ENCODE measurements at regions not wholly inside any gene's neighbourhood (a gene's known extent, or its start where the extent isn't known, plus 50 kb on each side); places are given as distances from the start of the nearest gene placed in this dataset.
A peak's percentile ranks its signal among the peaks of the same experiment; 100 is the strongest.

DNA sequence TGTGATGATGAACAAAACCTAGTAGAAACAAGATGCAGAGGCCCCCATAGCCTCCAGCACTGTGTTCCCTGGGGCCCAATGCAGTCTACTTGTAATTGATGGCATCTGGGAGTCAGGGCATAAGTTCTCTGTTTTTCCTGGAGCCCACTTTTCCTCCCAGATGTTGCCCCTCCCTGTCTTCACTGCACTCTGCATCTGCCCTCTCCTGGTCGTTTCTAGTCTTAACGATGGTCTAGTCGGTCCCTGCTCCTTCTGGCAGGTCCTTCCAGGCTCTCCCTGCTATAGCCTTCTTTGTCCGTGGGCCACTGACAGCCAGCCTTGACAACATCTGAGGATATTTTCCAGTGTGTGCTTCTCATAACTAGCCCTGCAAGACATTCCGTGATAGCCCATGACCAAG, 208.3 kb downstream of the GXYLT1 start:
- H3K36me3 ChIP-seq (ENCODE audit: insufficient read depth, low read length) = no peaks in the 10 kb centered on the region
- no peak overlapping the region for H3K9ac ChIP-seq (ENCODE audit: low read depth, low read length)
- no peak overlapping the region for H3K4me3 ChIP-seq (ENCODE audit: low read length)
- H3K27ac ChIP-seq (ENCODE audit: low read depth, low read length) = no peak overlapping the region
- peaks cover 50% of the 10 kb centered on the region for H3K27me3 ChIP-seq (ENCODE audit: insufficient read depth, low read length)
- peaks cover 4% of the 10 kb centered on the region for H3K9me3 ChIP-seq (ENCODE audit: insufficient read depth, low read depth, low read length)
- peaks cover 9% of the 10 kb centered on the region; the same call in 1 of the 2 replicates for H3K4me1 ChIP-seq (ENCODE audit: insufficient read depth, low read length)
- 88% methylated on average over 5 of the region's 5 CpGs for WGBS

DNA sequence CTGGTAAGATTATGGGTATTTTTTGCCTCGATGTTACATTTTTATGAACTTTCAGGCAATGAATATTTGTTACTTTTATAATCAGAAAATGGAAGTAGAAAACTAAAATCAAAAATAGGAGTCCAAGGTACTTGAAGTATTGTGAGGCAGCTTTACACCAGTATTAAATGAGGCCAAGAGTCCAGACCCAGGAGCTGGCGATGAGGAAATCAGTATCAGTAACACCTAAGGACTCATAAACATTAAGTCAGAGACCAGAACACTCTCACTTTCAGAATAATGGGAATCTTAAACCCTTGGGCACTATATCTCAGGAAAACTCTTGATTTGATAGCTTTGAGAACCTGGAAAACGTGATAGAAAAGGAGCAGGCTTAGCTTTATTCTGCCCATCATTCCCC, 208.8 kb downstream of the GXYLT1 start:
- Histone ChIP-seq H3K4me1 (ENCODE audit: insufficient read depth, low read length) (peaks cover 9% of the 10 kb centered on the region; the same call in 1 of the 2 replicates), H3K27ac (ENCODE audit: low read depth, low read length) (no peak overlapping the region), H3K4me3 (ENCODE audit: low read length) (no peak overlapping the region), H3K9ac (ENCODE audit: low read depth, low read length) (no peak overlapping the region), H3K9me3 (ENCODE audit: insufficient read depth, low read depth, low read length) (peaks cover 4% of the 10 kb centered on the region), H3K36me3 (ENCODE audit: insufficient read depth, low read length) (no peaks in the 10 kb centered on the region), H3K27me3 (ENCODE audit: insufficient read depth, low read length) (peaks cover 54% of the 10 kb centered on the region)
- 95% methylated on average over 3 of the region's 3 CpGs for WGBS

DNA sequence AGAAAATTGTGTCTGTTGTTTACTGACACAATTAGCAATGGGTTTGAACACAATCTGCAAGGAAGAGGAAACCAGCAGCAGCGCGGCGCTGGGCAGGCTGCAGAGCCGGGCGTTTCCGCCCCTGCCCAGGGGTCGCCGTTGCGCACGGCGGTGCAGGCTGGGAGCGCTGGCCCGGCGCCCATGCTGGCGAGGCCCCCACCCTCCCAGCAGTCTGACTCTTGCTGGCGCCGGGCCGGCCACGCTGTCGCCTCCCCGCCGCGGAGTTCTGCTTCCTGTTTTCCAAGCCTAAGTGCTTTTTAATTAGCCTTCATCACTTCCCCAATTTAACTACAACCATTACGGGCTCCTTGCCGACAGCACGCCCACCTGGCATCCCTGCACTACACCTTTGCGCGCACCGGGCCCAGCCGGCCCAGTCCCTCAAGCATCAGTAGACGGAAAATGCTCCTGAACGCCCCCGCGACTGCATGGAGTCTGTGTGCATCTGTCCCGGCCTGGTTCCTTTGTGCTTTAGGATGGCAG, 212.1 kb downstream of the GXYLT1 start:
- H3K4me1 ChIP-seq (ENCODE audit: insufficient read depth, low read length) = peaks cover 9% of the 10 kb centered on the region; the same call in 1 of the 2 replicates
- 57% methylated on average over 35 of the region's 35 CpGs for WGBS
- peaks cover 60% of the 10 kb centered on the region for H3K27me3 ChIP-seq (ENCODE audit: insufficient read depth, low read length)
- H3K9me3 ChIP-seq (ENCODE audit: insufficient read depth, low read depth, low read length) = peaks cover 4% of the 10 kb centered on the region
- H3K9ac ChIP-seq (ENCODE audit: low read depth, low read length) = peak overlapping the region; percentile 15; the same call in 1 of the 2 replicates
- H3K36me3 ChIP-seq (ENCODE audit: insufficient read depth, low read length) = no peaks in the 10 kb centered on the region
- H3K4me3 ChIP-seq (ENCODE audit: low read length) = peak overlapping the region; percentile 50
- no peak overlapping the region for H3K27ac ChIP-seq (ENCODE audit: low read depth, low read length)

DNA sequence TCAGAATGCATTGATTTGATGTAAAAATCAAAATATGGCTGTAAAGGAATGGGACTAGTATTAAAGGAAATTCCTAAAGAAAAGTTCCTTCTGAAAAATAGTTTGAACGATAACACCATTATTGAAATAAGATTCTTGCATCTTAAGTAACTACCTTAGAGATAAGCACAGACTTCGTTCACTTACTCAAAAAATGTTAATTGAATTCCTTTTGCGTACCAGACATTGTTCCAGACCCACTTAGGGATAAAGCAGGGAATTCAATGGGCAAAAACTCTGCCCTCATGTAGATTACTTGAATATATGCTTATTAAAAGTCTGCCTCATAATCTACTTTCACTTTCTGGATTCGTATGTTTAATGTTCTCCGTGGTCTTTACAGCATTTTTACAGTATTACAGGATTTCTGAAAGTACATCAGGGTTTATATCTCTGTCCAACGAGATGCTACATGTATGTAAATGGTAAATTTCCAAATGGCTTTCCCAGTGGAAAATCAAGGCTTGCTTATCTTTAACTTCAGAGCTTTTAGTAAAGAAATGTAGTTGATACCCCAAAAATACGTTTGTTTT, 213.7 kb downstream of the GXYLT1 start:
- Histone ChIP-seq H3K4me1 (ENCODE audit: insufficient read depth, low read length) (peaks cover 9% of the 10 kb centered on the region; the same call in 1 of the 2 replicates), H3K4me3 (ENCODE audit: low read length) (no peak overlapping the region), H3K36me3 (ENCODE audit: insufficient read depth, low read length) (no peaks in the 10 kb centered on the region), H3K9me3 (ENCODE audit: insufficient read depth, low read depth, low read length) (peaks cover under 1% of the 10 kb centered on the region; the same call in 1 of the 2 replicates), H3K27me3 (ENCODE audit: insufficient read depth, low read length) (peaks cover 46% of the 10 kb centered on the region), H3K9ac (ENCODE audit: low read depth, low read length) (no peak overlapping the region), H3K27ac (ENCODE audit: low read depth, low read length) (no peak overlapping the region)
- WGBS = 95% methylated on average over 6 of the region's 7 CpGs

DNA sequence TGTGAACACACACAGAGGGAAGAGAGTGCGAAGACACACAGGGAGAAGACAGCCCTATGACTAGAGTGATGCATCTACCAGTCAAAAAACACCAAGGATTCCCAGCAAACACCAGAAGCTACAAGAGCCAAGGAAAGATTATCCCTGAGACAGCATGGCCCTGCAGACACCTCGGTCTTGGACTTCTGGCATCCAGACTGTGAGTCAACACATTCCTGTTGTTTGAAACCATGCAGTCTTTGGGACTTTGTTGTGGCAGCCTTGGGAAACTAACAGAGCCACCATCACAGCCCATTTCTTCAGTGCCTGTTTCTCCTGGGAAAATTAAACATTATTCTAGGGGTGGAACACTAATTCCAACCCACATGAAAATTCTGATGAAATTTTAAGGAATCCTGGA, 220.6 kb downstream of the GXYLT1 start:
- H3K9ac ChIP-seq (ENCODE audit: low read depth, low read length) = no peak overlapping the region
- H3K27ac ChIP-seq (ENCODE audit: low read depth, low read length) = no peak overlapping the region
- H3K9me3 ChIP-seq (ENCODE audit: insufficient read depth, low read depth, low read length) = peaks cover 6% of the 10 kb centered on the region; the same call in 1 of the 2 replicates
- H3K4me1 ChIP-seq (ENCODE audit: insufficient read depth, low read length) = peaks cover 32% of the 10 kb centered on the region
- no peaks in the 10 kb centered on the region for H3K36me3 ChIP-seq (ENCODE audit: insufficient read depth, low read length)
- 94% methylated on average over 2 of the region's 2 CpGs for WGBS
- H3K27me3 ChIP-seq (ENCODE audit: insufficient read depth, low read length) = peaks cover 15% of the 10 kb centered on the region; the same call in 1 of the 2 replicates
- no peak overlapping the region for H3K4me3 ChIP-seq (ENCODE audit: low read length)

DNA sequence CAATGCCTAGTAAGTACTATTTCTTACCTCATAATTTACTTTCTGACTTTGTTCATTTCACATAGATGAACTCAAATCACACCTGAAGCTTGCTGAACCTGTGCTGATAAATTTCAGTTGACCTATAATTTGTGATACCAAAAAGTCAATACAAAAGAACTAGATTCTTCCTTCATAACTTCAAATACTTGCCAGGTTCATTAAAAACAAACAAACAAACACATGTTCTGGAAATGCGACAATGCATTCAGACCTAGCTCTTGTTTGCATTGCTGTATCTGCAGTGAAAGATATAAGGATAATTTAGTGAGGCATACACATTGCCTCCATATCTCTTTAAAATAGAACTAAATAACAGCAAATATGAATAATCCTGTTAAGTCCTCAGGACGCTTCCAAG, 221.3 kb downstream of the GXYLT1 start:
- Histone ChIP-seq H3K27ac (ENCODE audit: low read depth, low read length) (no peak overlapping the region), H3K9me3 (ENCODE audit: insufficient read depth, low read depth, low read length) (peaks cover 6% of the 10 kb centered on the region; the same call in 1 of the 2 replicates), H3K9ac (ENCODE audit: low read depth, low read length) (no peak overlapping the region), H3K4me1 (ENCODE audit: insufficient read depth, low read length) (peaks cover 39% of the 10 kb centered on the region), H3K27me3 (ENCODE audit: insufficient read depth, low read length) (peaks cover 15% of the 10 kb centered on the region; the same call in 1 of the 2 replicates), H3K36me3 (ENCODE audit: insufficient read depth, low read length) (no peaks in the 10 kb centered on the region), H3K4me3 (ENCODE audit: low read length) (no peak overlapping the region)
- 87% methylated on average over 1 of the region's 2 CpGs for WGBS

DNA sequence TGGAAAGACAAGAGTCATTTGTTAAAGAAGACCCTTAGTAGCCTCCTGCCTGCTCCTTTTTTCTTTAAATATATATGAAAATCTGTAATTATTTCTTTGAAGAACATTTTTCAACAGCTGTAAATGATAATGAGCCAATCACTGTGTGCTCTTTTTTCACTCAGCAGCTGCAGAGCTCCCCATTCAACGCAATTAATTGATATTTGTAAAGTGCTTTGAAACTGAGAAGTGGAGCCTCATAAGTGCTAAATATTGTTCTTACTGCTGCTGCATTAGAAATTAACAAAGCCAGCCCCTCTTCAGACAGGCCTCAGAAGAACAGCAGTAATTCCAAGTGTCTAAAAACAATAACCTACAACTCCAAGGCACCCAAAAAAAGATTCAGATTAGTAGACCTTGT, 224.3 kb downstream of the GXYLT1 start:
- Histone ChIP-seq H3K9ac (ENCODE audit: low read depth, low read length) (no peak overlapping the region; the same call in 1 of the 2 replicates), H3K9me3 (ENCODE audit: insufficient read depth, low read depth, low read length) (peaks cover 6% of the 10 kb centered on the region; the same call in 1 of the 2 replicates), H3K4me3 (ENCODE audit: low read length) (peak overlapping the region; percentile 36), H3K36me3 (ENCODE audit: insufficient read depth, low read length) (no peaks in the 10 kb centered on the region), H3K27ac (ENCODE audit: low read depth, low read length) (no peak overlapping the region; the same call in 1 of the 2 replicates), H3K27me3 (ENCODE audit: insufficient read depth, low read length) (peaks cover 15% of the 10 kb centered on the region; the same call in 1 of the 2 replicates), H3K4me1 (ENCODE audit: insufficient read depth, low read length) (peaks cover 50% of the 10 kb centered on the region)
- no CpG with 5 or more reads among the region's 1 CpG for WGBS

DNA sequence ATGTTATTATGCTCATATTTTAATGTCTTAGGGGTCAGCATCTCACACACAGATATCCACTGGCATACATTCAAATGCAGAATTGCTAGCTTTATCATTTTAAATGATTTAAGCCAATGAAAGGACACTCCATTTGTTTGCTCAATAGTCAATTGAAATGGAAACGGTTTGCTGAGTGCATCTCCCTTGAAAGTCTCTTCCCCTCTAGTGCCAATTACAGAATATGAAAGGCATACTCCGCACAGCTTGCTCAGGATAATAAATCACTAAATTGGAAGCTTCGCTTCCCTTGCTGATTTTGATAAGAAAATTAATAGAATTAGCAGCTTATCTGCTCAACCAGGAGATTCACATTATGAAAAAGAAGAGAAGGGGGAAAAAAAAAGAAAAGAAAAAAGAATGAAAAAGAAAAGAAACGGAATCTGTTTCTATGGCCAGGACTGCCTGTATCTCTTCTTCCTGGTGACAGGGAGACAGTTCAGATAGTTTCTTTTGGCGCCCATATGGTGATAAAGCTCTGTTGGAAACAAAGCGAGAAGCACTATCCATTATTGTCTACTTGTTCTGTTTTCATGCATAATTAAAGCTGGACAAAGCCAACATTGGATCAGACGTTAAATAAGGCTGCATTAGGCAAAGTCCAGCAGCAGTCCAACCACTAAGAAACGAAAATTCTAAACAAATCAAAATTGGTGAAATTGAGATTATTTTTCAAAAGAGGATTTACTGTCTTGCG, 225.0 kb downstream of the GXYLT1 start:
- no peaks in the 10 kb centered on the region for H3K9me3 ChIP-seq (ENCODE audit: insufficient read depth, low read depth, low read length)
- no peaks in the 10 kb centered on the region for H3K36me3 ChIP-seq (ENCODE audit: insufficient read depth, low read length)
- WGBS = 30% methylated on average over 7 of the region's 9 CpGs
- peaks cover 15% of the 10 kb centered on the region; the same call in 1 of the 2 replicates for H3K27me3 ChIP-seq (ENCODE audit: insufficient read depth, low read length)
- peak overlapping the region; percentile 34; the same call in 1 of the 2 replicates for H3K9ac ChIP-seq (ENCODE audit: low read depth, low read length)
- H3K4me3 ChIP-seq (ENCODE audit: low read length) = peak overlapping the region; percentile 36
- H3K4me1 ChIP-seq (ENCODE audit: insufficient read depth, low read length) = peaks cover 50% of the 10 kb centered on the region
- peak overlapping the region; percentile 29; the same call in 1 of the 2 replicates for H3K27ac ChIP-seq (ENCODE audit: low read depth, low read length)

DNA sequence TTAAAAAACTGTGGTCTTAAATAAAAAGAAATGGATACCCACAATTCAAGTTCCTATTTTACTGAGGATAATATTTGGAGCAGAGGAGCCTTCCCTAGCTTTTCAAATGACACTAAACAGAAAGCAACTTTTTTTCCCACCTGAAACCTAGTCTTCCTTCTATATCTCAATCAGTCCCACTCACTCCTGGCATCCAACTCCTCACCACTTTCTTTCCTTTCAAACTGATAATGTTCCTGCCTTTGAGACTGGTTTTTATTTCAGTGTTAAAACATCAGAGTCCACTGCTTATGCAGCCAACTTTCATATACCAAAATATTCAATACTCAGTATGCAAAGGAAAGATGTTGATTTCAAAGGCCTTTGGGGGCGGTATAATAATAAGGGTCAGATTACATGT, 225.6 kb downstream of the GXYLT1 start:
- peaks cover 50% of the 10 kb centered on the region for H3K4me1 ChIP-seq (ENCODE audit: insufficient read depth, low read length)
- no peak overlapping the region for H3K4me3 ChIP-seq (ENCODE audit: low read length)
- no peaks in the 10 kb centered on the region for H3K9me3 ChIP-seq (ENCODE audit: insufficient read depth, low read depth, low read length)
- no peaks in the 10 kb centered on the region for H3K36me3 ChIP-seq (ENCODE audit: insufficient read depth, low read length)
- H3K27ac ChIP-seq (ENCODE audit: low read depth, low read length) = peak overlapping the region; percentile 5; the same call in 1 of the 2 replicates
- H3K27me3 ChIP-seq (ENCODE audit: insufficient read depth, low read length) = peaks cover 15% of the 10 kb centered on the region; the same call in 1 of the 2 replicates
- WGBS = 42% methylated on average over 1 of the region's 1 CpG
- H3K9ac ChIP-seq (ENCODE audit: low read depth, low read length) = no peak overlapping the region

DNA sequence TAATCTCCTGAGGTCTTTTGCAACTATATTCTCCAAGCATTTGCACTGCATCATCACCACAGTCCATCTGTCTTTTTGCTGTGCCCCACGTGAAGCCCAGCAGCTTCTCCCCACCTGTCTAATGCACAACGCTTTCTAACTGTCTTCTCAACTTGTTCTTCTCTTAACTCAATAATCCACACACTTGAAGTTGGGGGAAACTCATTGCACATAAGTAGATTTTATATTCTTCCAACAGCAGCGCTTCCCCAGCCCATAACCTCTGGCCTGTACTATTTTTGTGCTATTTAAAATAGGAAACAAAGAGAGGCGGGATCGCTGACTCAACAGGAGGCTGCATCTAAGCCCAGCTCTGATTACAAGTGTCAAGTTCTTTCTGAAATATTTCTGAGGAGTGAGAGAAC, 226.7 kb downstream of the GXYLT1 start:
- Histone ChIP-seq H3K4me3 (ENCODE audit: low read length) (no peak overlapping the region), H3K9me3 (ENCODE audit: insufficient read depth, low read depth, low read length) (no peaks in the 10 kb centered on the region), H3K27ac (ENCODE audit: low read depth, low read length) (no peak overlapping the region), H3K4me1 (ENCODE audit: insufficient read depth, low read length) (peaks cover 50% of the 10 kb centered on the region), H3K36me3 (ENCODE audit: insufficient read depth, low read length) (no peaks in the 10 kb centered on the region), H3K9ac (ENCODE audit: low read depth, low read length) (no peak overlapping the region), H3K27me3 (ENCODE audit: insufficient read depth, low read length) (peaks cover 15% of the 10 kb centered on the region; the same call in 1 of the 2 replicates)
- 18% methylated on average over 4 of the region's 5 CpGs for WGBS

DNA sequence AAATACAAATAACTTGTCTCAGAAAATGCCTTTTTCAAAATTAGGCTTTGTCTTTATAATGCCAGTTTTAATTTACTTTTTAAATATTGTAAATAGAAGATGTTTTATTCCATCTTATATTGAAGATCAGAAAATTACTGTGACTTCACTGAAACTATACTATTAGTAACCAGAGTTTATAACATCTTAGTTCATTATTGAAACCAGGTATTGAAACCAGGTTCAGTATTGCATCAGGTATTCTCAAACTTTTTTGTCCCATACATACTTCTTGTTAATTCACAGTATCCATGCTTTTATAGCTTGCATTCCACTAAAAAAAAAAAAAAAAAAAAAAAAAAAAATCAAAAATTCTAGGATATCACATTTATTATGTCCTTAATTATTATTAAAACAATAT, 227.5 kb downstream of the GXYLT1 start:
- H3K4me3 ChIP-seq (ENCODE audit: low read length) = no peak overlapping the region
- no peaks in the 10 kb centered on the region for H3K36me3 ChIP-seq (ENCODE audit: insufficient read depth, low read length)
- H3K4me1 ChIP-seq (ENCODE audit: insufficient read depth, low read length) = peaks cover 49% of the 10 kb centered on the region
- no peak overlapping the region for H3K9ac ChIP-seq (ENCODE audit: low read depth, low read length)
- peaks cover 15% of the 10 kb centered on the region; the same call in 1 of the 2 replicates for H3K27me3 ChIP-seq (ENCODE audit: insufficient read depth, low read length)
- no peak overlapping the region for H3K27ac ChIP-seq (ENCODE audit: low read depth, low read length)
- H3K9me3 ChIP-seq (ENCODE audit: insufficient read depth, low read depth, low read length) = no peaks in the 10 kb centered on the region
